ENCODE measurements at regions not wholly inside any gene's neighbourhood (a gene's known extent, or its start where the extent isn't known, plus 50 kb on each side); places are given as distances from the start of the nearest gene placed in this dataset.

DNA sequence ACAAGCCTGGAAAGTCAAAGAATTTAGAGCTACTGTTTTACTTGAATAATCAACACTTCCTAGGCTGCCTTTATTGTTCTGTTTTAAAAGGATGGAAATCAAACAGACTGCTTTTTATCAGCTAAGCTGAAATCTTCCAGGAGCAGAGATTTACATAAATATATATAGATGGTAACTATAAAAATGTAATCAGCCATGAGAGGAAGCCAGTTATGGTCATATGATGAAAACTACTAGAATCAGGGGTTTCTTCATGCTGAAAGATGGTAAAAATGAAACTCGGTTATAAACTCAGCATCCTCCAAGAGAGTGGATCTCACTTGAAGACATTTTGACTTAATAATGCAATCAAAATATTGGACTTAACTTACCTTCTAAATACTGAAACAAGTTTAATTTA lies 413.0 kb downstream of the GXYLT1 start:
- TF ChIP-seq POLR2AphosphoS5 (IDR thresholded peaks at IDR 0.05) (no peak), POLR2A (IDR thresholded peaks at IDR 0.05) (no peak)
- TF ChIP-seq, protein P1, sequence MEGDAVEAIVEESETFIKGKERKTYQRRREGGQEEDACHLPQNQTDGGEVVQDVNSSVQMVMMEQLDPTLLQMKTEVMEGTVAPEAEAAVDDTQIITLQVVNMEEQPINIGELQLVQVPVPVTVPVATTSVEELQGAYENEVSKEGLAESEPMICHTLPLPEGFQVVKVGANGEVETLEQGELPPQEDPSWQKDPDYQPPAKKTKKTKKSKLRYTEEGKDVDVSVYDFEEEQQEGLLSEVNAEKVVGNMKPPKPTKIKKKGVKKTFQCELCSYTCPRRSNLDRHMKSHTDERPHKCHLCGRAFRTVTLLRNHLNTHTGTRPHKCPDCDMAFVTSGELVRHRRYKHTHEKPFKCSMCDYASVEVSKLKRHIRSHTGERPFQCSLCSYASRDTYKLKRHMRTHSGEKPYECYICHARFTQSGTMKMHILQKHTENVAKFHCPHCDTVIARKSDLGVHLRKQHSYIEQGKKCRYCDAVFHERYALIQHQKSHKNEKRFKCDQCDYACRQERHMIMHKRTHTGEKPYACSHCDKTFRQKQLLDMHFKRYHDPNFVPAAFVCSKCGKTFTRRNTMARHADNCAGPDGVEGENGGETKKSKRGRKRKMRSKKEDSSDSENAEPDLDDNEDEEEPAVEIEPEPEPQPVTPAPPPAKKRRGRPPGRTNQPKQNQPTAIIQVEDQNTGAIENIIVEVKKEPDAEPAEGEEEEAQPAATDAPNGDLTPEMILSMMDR (IDR thresholded peaks at IDR 0.05), result no peak
